GM12873 (cell line): ENCODE measurements at regions not wholly inside any gene's neighbourhood (a gene's known extent, or its start where the extent isn't known, plus 50 kb on each side); places are given as distances from the start of the nearest gene placed in this dataset.

Source experiments
- TF ChIP-seq, protein P1 (sequence below): IDR thresholded peaks from 2 replicates; pipeline ENCODE4 v1.5.1; 2012; ENCODE audit warnings: low read depth, mild to moderate bottlenecking, moderate library complexity, low read length, control low read depth; ENCODE audit not compliant: insufficient read depth; ENCODE audit errors: missing control alignments

GRCh38 chr3:110851736-110852135 lies 219.9 kb upstream of the NECTIN3 start:
- TF ChIP-seq, protein P1, sequence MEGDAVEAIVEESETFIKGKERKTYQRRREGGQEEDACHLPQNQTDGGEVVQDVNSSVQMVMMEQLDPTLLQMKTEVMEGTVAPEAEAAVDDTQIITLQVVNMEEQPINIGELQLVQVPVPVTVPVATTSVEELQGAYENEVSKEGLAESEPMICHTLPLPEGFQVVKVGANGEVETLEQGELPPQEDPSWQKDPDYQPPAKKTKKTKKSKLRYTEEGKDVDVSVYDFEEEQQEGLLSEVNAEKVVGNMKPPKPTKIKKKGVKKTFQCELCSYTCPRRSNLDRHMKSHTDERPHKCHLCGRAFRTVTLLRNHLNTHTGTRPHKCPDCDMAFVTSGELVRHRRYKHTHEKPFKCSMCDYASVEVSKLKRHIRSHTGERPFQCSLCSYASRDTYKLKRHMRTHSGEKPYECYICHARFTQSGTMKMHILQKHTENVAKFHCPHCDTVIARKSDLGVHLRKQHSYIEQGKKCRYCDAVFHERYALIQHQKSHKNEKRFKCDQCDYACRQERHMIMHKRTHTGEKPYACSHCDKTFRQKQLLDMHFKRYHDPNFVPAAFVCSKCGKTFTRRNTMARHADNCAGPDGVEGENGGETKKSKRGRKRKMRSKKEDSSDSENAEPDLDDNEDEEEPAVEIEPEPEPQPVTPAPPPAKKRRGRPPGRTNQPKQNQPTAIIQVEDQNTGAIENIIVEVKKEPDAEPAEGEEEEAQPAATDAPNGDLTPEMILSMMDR = no peak

DNA sequence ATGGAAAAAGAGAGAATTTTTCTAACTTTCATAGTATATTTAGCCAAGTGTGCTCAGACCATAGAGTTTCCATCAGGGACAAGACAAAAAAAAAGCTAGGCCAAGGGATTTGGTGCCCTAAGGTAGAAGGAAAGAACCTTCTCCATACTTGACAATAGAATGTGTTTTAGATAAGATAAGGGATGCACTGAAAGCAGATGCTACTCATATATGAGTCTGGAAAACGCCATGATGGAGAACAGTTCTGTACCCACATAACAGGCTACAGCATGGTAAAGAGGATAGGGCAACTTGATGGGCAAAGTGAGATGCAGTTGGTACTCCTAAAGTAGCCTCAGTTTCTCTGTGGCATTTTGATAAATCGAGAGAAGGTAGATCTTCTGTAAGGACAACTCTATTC lies 216.4 kb upstream of the NECTIN3 start:
- TF ChIP-seq, protein P1 = no peak

DNA sequence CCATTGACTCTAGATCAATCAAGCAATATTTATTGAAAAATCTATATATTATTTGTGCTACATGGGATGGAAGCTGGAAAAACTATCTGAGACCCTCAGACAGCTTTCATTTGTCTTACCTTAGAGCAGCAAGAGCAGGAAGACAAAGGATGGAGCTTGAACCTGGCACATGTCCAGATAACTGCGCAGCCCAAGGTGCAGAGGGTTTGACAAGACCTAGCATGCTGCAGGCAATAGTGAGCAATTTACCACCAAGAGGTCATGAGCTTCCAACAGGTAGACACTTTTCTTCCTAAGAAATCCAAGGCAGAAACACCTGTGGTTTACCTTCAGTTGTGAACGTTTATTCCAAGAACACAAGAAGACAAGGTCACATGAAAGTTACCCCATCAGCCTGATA lies 214.7 kb upstream of the NECTIN3 start:
- TF ChIP-seq, protein P1 = no peak

DNA sequence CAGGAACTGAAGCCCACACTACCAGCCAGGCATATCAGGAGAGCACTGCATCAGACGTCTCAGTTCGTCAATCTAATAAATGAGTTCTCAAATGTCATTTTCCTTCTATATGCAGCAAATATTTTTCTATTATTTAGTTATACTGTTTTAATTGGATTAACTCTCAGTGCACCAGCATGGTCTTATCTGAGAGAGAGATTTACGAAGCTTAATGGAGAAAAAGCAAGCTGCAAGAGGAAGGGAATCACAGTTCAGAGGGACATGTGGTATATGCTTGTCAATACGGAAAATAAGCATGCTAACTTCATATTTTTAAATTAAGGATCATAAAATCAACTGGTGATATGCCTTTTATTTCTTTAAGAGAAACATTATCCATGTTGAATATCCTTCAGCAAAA lies 213.1 kb upstream of the NECTIN3 start:
- TF ChIP-seq, protein P1 = no peak

DNA sequence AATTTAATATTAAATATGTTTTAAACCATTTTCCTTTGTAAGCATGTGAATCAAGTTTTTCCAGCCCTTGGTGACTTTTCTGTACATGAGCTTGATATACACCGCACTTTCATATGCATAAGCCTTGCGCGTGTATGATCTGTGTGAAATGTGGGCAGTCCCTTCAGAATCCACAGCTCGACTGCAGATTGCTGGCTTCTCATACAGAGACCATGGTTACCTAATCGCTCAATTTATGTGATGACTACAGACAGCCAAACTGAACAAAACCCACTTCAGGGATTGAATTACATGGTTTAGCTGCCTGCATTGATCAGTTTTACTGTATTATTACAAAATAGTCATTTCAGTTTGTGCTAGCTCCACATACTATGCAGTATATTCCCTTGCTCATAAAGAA lies 212.3 kb upstream of the NECTIN3 start:
- TF ChIP-seq, protein P1 = no peak

DNA sequence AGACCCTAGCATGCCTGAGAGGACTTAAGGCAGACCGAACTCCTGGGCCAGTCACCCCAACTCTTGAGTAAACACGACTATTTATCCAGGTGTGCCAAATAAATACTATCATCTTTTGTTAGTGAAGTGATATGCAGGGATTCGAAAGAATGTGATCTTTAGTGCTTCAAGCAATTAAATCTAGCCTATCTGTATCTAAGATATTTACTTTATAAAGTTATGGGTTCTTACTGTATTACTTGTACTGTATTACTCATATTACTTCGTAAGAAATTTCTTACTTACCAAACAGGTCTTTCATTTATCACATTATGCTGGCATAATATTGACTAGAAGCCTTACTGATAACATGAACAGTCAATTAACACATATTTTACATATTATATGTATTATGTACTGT lies 211.6 kb upstream of the NECTIN3 start:
- TF ChIP-seq, protein P1 = no peak

- TF ChIP-seq, protein P1 = no peak
Measured at GRCh38 chr3:110865934-110866333, 205.7 kb upstream of the NECTIN3 start.
